GM12875 (cell line): ENCODE measurements at regions not wholly inside any gene's neighbourhood (a gene's known extent, or its start where the extent isn't known, plus 50 kb on each side); places are given as distances from the start of the nearest gene placed in this dataset.
"Not testable (repeated sequence)": the region's sequence is repeated elsewhere in the genome, so short reads cannot be mapped to it uniquely, and the experiment has no call there.

Source experiments
- H3K4me3 ChIP-seq: one replicate; pipeline ENCODE4 v1.5.1; 2011; ENCODE audit warnings: low read depth, low read length, control low read depth
- CTCF ChIP-seq: IDR thresholded peaks from 2 replicates; pipeline ENCODE4 v1.5.1; 2011; ENCODE audit warnings: low read depth, mild to moderate bottlenecking, control low read depth, inconsistent platforms, low read length, moderate library complexity, borderline replicate concordance; ENCODE audit not compliant: insufficient read depth

- no peak for TF ChIP-seq CTCF
- no peak overlapping the region for H3K4me3 ChIP-seq
These were observed 117.6 kb upstream of the OTOS start for GRCh38 chr2:240257940-240258580.

GRCh38 chr2:240258685-240259084 is 118.2 kb upstream of the OTOS start:
- H3K4me3 ChIP-seq = no peak overlapping the region
- TF ChIP-seq CTCF = no peak

- no peak for TF ChIP-seq CTCF
- no peak overlapping the region for H3K4me3 ChIP-seq
These were observed 118.9 kb upstream of the OTOS start for GRCh38 chr2:240259201-240259923.

DNA sequence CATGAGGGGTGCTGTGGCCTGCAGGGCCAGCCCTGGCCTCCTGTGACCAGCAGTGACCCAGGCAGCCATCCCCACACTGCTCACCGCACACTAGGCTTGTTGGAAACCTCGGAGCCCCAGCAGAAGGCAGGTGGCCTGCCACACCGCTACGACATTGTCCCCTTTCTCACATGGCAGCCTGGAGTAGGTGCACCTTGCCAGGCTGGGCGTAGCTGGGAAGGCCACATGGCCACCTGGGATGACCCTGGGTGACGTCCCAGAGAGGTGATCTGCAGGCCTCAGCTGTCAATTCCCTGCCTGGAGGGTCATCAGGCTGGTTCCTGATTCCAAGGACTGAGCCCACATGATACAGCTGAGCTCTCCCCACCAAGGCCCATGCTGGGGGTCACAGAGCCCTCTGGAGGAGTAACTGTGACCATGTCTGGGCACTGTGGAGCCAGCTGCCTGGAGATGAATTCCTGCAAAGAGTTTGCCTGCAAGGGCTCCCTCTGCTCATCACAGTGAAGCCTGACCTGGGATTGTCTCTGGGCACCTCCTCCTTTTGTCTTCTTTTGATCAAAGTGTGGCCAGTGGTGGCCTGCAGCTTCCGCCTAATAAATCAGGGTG is 119.6 kb upstream of the OTOS start:
- TF ChIP-seq CTCF = no peak
- H3K4me3 ChIP-seq = no peak overlapping the region

- H3K4me3 ChIP-seq = no peak overlapping the region
- TF ChIP-seq CTCF = no peak
These were observed 120.2 kb upstream of the OTOS start for GRCh38 chr2:240260664-240261063.

DNA sequence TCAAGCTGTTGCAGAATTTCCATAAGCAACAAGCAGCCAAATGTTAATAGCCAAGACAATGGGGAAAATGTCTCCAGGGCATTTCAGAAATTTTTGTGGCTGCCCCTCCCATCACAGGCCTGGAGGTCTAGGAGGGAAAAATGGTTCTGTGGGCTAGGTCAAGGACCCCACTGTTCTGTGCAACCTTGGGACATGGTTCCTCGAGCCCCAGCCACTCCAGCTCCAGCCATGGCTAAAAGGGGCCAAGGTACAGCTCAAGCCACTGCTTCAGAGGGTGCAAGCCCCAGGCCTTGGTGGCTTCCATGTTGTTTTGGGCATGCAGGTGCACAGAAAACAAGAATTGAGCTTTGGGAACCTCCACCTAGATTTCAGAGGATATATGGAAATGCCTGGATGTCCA is 122.1 kb upstream of the OTOS start:
- H3K4me3 ChIP-seq = not testable (repeated sequence)

DNA sequence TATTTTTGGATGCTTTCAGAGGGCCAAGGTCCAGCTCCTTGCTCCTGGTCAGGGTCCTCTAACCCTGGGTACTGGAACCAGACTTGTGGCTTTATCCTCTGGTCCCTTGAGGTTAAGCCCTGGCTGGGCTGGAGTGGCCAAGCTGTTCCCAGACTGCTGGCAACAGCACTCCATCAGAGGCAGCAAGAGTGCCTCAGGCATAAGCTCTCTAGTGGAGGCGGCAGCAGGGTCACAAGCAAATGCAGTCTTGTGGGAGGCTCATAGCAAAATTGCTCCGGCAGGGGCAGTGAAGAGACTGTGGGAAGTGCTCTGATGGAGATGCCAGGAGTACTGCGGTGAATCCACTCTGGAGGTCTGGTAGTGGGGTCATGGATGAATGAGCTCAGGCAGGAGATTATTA is 128.9 kb upstream of the OTOS start:
- no peak for TF ChIP-seq CTCF
- no peak overlapping the region for H3K4me3 ChIP-seq
